H1 (cell line): ENCODE measurements at regions not wholly inside any gene's neighbourhood (a gene's known extent, or its start where the extent isn't known, plus 50 kb on each side); places are given as distances from the start of the nearest gene placed in this dataset.

ENCODE experiments used
- EGR1 ChIP-seq: IDR thresholded peaks from 2 replicates; pipeline ENCODE4 v1.6.1; 2011; ENCODE audit warnings: low read depth, low read length, borderline replicate concordance
- GTF2F1 ChIP-seq: IDR thresholded peaks from 2 replicates; pipeline ENCODE4 v1.6.1; 2012; ENCODE audit warnings: low read depth, low read length, improper control_type of control experiment, borderline replicate concordance
- RBBP5 ChIP-seq: IDR thresholded peaks from 2 replicates; pipeline ENCODE4 v1.7.1; 2012; ENCODE audit warnings: low read depth, mild to moderate bottlenecking, inconsistent platforms, low read length, moderate library complexity, borderline replicate concordance
- SP2 ChIP-seq: IDR thresholded peaks from 2 replicates; pipeline ENCODE4 v1.6.1; 2012; ENCODE audit warnings: mild to moderate bottlenecking, low read length, inconsistent platforms
- SP4 ChIP-seq: IDR thresholded peaks from 2 replicates; pipeline ENCODE4 v1.6.1; 2012; ENCODE audit warnings: low read length, inconsistent platforms
- TEAD4 ChIP-seq: IDR thresholded peaks from 2 replicates; pipeline ENCODE4 v1.6.1; 2012; ENCODE audit warnings: low read depth, low read length, inconsistent platforms, mixed read lengths
- TF ChIP-seq, protein P1 (sequence below): IDR thresholded peaks from 2 replicates; pipeline ENCODE4 v1.6.1; 2012; ENCODE audit warnings: inconsistent platforms

GRCh38 chr2:40658941-40659340, 207.1 kb upstream of the SLC8A1 start (continued):
- TF ChIP-seq EGR1: no peak
- TF ChIP-seq SP4: no peak
- no peak for TF ChIP-seq GTF2F1
- TF ChIP-seq, protein P1, sequence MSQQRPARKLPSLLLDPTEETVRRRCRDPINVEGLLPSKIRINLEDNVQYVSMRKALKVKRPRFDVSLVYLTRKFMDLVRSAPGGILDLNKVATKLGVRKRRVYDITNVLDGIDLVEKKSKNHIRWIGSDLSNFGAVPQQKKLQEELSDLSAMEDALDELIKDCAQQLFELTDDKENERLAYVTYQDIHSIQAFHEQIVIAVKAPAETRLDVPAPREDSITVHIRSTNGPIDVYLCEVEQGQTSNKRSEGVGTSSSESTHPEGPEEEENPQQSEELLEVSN: no peak
- no peak for TF ChIP-seq RBBP5
- no peak for TF ChIP-seq TEAD4
- no peak for TF ChIP-seq SP2
- TF ChIP-seq, all 59 proteins: peak for 0
